Right atrium auricular region (tissue), 2 donors: ENCODE measurements at regions not wholly inside any gene's neighbourhood (a gene's known extent, or its start where the extent isn't known, plus 50 kb on each side); places are given as distances from the start of the nearest gene placed in this dataset.

Experiments used
- DNase-seq: peaks from one replicate; pipeline ENCODE4 v3.0.0-alpha.2; 2019; ENCODE audit warnings: low spot score
- H3K27ac ChIP-seq, 2 donors: fragments of 200-600 bp; sonication (generic); 1 replicate in 1 of 2; 2 replicates in 1 of 2; pipeline ENCODE4 v1.5.1; 2016 to 2019
- H3K27me3 ChIP-seq, 2 donors: fragments of 200-600 bp; sonication (generic); one replicate each; pipeline versions ENCODE4 v1.5.1 to v1.6.0; 2017 to 2019
- H3K36me3 ChIP-seq: fragments of 200-600 bp; sonication (generic); one replicate; pipeline ENCODE4 v1.5.1; 2016
- H3K4me1 ChIP-seq, 2 donors: fragments of 200-600 bp; sonication (generic); one replicate each; pipeline versions ENCODE4 v1.5.1 to v1.6.0; 2017 to 2019
- H3K4me3 ChIP-seq, 2 donors: fragments of 200-600 bp; sonication (generic); 1 replicate in 1 of 2; 2 replicates in 1 of 2; pipeline ENCODE4 v1.5.1; 2017 to 2019; ENCODE audit warnings: mild to moderate bottlenecking in 1 of 2, moderate library complexity in 1 of 2
- H3K9me3 ChIP-seq, 2 donors: fragments of 200-600 bp; sonication (generic); one replicate each; pipeline ENCODE4 v1.5.1; 2019
- TF ChIP-seq, protein P1 (sequence below), 2 donors: fragments of 200-600 bp; sonication (generic); IDR thresholded peaks; one replicate each; pipeline ENCODE4 v1.5.1; 2019; ENCODE audit warnings: antibody characterized with exemption in 2 of 2

GRCh38 chr1:30035522-30036228 lies 687.7 kb downstream of the MATN1 start:
- Histone ChIP-seq H3K4me1 (no peaks in the 10 kb centered on the region), H3K36me3 (no peaks in the 10 kb centered on the region), H3K27ac (no peak overlapping the region), H3K9me3 (no peaks in the 10 kb centered on the region), H3K27me3 (no peaks in the 10 kb centered on the region), H3K4me3 (no peak overlapping the region)
- TF ChIP-seq, protein P1, sequence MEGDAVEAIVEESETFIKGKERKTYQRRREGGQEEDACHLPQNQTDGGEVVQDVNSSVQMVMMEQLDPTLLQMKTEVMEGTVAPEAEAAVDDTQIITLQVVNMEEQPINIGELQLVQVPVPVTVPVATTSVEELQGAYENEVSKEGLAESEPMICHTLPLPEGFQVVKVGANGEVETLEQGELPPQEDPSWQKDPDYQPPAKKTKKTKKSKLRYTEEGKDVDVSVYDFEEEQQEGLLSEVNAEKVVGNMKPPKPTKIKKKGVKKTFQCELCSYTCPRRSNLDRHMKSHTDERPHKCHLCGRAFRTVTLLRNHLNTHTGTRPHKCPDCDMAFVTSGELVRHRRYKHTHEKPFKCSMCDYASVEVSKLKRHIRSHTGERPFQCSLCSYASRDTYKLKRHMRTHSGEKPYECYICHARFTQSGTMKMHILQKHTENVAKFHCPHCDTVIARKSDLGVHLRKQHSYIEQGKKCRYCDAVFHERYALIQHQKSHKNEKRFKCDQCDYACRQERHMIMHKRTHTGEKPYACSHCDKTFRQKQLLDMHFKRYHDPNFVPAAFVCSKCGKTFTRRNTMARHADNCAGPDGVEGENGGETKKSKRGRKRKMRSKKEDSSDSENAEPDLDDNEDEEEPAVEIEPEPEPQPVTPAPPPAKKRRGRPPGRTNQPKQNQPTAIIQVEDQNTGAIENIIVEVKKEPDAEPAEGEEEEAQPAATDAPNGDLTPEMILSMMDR (IDR thresholded peaks at IDR 0.05): no peak
- DNase-seq: peak; percentile 50

GRCh38 chr1:30034627-30035521 lies 688.5 kb downstream of the MATN1 start:
- no peaks in the 10 kb centered on the region for H3K27me3 ChIP-seq
- no peak overlapping the region for H3K27ac ChIP-seq
- TF ChIP-seq, protein P1 (IDR thresholded peaks at IDR 0.05): no peak
- peak; percentile 44 for DNase-seq
- H3K4me1 ChIP-seq: no peaks in the 10 kb centered on the region
- no peak overlapping the region for H3K4me3 ChIP-seq
- H3K9me3 ChIP-seq: no peaks in the 10 kb centered on the region
- no peaks in the 10 kb centered on the region for H3K36me3 ChIP-seq

- no peak overlapping the region for H3K4me3 ChIP-seq
- no peak for DNase-seq
- H3K36me3 ChIP-seq: no peaks in the 10 kb centered on the region
- no peaks in the 10 kb centered on the region for H3K9me3 ChIP-seq
- TF ChIP-seq, protein P1 (IDR thresholded peaks at IDR 0.05): no peak
- H3K27ac ChIP-seq: no peak overlapping the region
- no peaks in the 10 kb centered on the region for H3K27me3 ChIP-seq
- no peaks in the 10 kb centered on the region for H3K4me1 ChIP-seq
Measured at GRCh38 chr1:30034105-30034626, 689.2 kb downstream of the MATN1 start.

DNA sequence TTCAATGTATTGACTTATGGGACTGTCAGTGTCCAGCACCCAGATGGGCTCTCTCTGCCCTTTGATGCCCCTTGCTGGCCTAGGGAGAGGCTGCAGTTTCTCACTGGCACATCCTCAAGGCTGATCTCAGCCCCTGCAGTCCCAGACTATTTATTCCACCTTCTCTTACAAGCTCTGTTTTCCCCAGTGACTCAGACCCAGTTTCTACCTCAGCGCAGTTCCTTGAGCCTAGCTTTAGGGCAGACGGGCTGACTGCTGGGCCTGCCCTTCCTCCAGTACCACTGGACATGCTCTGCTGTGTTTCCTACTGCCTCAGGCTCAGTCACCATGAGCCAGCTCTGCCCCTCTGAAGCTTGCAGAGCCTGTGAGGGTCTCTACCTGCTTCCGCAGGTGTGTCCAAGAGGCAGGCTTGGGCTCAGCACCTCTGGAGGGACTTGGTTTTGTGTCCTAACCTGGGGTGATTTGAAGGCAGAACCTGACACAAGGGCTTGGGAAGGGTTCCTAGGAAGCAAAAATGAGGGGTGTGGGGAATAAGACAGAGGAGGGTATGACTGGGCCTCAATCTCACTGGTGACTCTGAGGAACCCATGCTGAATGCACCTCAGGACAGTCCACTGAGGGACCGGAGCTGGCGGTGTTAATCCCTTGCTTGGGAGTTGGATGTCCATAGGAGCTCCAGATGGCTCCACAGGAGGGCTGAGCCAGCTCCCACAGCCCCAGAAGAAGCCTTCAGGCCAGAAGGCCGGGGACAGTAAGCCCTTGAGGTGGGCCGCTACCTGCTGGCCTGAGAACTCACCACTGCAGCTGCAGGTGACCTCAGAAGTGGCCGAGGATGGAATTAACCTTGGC lies 689.9 kb downstream of the MATN1 start:
- no peaks in the 10 kb centered on the region for H3K27me3 ChIP-seq
- TF ChIP-seq, protein P1 (IDR thresholded peaks at IDR 0.05): no peak
- peak; percentile 52 for DNase-seq

DNA sequence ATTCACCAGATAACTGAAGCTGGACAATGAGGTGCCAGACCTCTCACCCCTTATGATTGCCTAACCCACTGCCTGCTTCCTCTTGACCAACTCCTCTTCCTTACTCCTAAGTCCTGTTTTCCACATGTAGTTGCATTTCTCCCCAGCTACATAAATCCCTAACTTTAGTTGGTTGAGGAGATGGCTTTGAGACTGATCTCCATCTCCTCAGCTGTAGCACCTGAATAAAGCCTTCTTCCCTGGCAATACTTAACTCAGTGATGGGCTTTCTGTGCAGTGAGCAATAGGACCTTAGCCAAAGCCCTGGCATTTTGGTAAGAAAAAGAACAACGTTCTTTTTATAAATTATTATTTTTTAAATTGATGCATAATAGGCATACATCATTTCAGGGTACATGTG lies 691.1 kb downstream of the MATN1 start:
- H3K27me3 ChIP-seq: no peaks in the 10 kb centered on the region
- DNase-seq: no peak
- H3K4me3 ChIP-seq: no peak overlapping the region
- no peak overlapping the region for H3K27ac ChIP-seq
- no peaks in the 10 kb centered on the region for H3K36me3 ChIP-seq
- TF ChIP-seq, protein P1 (IDR thresholded peaks at IDR 0.05): no peak
- no peaks in the 10 kb centered on the region for H3K9me3 ChIP-seq
- H3K4me1 ChIP-seq: no peaks in the 10 kb centered on the region

More for the DNA sequence above, 689.9 kb downstream of the MATN1 start:
- Histone ChIP-seq H3K27ac (no peak overlapping the region), H3K36me3 (no peaks in the 10 kb centered on the region), H3K9me3 (no peaks in the 10 kb centered on the region), H3K4me1 (no peaks in the 10 kb centered on the region), H3K4me3 (no peak overlapping the region)
